CD4-positive, alpha-beta T cell treated with Interleukin-4 for 4 hours (primary cell): ENCODE measurements at regions not wholly inside any gene's neighbourhood (a gene's known extent, or its start where the extent isn't known, plus 50 kb on each side); places are given as distances from the start of the nearest gene placed in this dataset.
A peak's percentile ranks its signal among the peaks of the same experiment; 100 is the strongest.
"Not testable (repeated sequence)": the region's sequence is repeated elsewhere in the genome, so short reads cannot be mapped to it uniquely, and the experiment has no call there.

ENCODE experiments used
- DNase-seq: peaks from one replicate; pipeline ENCODE4 v3.0.0-alpha.2; 2020

DNA sequence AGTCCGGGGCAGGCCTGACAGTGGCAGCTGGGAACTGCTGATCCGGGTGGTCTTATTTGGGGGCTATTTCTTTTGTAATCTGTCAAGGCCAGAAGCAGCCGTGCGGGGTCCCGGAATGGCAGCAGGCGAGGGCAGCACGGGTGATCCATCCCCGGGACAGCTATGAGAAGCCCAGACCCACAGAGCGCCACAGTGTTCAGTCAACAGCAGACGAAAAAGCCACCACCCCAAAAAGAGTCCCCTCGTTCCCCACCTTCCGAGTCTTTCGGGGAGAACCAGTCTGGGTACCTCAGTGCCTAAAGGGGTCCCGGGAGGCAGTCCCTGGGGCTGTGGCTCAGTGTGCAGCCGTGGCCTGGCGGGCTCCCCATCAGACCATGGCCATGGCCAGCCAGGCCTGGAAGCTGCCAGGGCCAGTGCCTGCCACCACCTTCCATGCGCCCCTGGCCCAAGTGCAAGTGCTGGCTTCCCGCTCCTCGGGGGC is 125.1 kb upstream of the KCTD7 start:
- DNase-seq, result no peak

DNA sequence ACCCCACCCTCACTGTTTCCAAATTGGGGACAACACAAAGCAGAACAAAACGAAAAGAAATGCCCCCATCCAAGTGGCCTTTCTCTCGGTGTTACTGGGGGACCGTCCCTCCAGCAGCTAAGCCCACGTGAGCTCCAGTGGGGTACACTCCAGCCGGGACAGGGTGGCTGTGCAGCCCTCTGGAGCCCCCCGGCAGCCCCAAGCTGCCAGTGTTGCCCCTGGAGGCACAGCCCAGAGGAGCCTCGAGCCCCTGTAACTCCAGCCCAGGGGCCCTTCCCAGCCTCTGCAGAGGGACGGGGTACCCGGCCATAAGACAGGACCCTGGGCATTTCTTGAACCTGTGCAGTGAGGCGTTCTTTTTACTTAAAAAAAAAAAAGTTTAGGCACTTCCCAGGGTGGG is 124.5 kb upstream of the KCTD7 start:
- no peak for DNase-seq

DNA sequence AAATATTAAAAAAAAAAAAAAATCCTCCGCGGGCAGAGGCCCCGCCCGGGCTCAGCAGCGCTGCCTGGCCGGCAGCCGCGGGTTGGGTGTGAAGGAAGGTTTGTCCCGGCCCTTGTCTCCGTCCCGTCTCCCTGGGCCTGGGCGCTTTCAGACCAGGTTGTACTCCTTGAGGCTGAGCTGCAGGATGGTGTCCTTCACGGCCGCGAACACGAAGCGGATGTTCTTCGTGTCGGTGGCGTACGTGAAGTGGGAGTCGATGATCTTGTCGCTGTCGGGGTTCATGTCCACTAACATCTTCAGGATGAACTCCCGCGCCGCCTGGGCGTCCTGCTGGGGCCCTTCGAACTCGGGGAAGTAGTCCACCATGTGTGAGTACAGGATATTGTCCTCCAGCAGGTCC is 123.7 kb upstream of the KCTD7 start:
- no peak for DNase-seq

DNA sequence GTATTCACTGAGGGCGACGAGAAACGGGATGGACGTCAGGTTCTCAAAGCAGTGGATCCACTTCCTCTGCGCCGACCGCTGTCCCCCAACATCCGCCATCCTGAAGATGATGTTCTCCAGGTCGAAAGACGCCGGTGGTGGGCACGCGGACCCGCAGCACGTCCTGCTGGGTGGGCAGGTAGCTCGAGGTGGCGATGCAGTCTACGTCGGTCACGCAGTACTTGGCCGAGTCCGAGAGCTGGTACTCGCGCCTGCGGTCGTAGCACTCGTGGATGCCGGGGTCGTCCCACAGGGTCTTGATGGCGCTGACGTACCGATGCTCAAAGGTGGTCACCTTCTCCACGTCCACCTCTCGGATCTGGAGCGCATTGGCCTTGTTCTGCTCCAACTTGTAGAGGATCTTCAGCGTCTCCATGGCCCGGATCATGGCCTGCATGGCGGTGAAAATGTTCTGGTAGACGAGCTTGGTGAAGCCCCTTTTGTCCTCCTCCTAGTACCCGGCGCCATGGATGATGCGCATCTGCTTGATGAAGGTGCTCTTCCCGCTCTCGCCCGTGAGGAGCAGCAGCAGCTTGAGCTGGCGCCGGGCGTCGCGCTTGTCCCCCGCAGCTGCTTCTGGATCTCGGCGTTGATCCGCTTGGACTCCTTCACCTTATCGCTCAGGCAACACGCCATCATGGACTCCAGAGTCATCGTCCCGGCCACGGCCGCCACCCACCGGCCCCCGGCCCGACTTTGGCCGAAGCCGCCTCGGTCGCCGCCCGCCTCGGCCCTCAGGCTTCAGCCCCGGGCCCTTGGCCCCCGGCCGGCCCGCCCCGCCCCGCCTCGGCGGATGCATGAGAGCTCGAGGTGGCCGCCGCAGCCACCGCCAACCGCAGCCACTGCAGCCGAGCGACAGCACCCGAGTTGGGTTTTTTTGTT is 122.9 kb upstream of the KCTD7 start:
- DNase-seq, result peak; percentile 19

DNA sequence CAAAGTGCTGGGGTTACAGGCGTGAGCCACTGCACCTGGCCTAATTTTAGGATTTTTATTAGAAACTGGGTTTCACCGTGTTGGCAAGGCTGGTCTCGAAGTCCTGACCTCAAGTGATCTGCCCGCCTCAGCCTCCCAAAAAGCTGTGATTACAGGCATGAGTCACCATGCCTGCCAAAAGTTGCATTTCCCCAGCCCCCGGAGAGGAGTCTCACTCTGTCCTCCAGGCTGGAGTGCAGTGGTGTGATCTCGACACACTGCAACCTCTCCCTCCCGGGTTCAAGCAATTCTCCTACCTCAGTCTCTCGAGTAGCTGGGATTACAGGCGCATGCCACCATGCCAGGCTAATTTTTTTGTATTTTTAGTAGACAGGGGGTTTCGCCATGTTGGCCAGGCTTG is 122.0 kb upstream of the KCTD7 start:
- not testable (repeated sequence) for DNase-seq

DNA sequence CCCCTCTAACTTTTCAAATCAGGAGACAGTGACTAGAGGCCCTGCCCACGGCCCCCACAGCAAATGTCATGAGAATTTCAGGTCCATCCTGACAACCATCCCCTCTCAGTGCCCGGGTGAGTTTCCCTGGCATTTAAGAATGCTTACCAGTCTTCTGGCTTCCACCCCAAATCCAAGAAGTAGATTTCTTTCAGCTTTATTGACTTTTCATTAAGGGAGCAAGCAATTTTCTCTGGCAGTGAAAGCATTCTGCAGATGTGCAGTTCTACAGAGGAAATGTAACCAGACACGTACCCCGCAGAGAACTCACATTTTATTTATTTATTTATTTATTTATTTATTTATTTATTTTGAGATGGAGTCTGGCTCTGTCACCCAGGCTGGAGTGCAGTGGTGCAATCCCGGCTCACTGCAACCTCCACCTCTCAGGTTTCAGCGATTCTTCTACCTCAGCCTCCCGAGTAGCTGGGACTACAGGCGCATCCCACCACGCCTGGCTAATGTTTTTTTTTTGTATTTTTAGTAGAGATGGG is 120.9 kb upstream of the KCTD7 start:
- no peak for DNase-seq

DNA sequence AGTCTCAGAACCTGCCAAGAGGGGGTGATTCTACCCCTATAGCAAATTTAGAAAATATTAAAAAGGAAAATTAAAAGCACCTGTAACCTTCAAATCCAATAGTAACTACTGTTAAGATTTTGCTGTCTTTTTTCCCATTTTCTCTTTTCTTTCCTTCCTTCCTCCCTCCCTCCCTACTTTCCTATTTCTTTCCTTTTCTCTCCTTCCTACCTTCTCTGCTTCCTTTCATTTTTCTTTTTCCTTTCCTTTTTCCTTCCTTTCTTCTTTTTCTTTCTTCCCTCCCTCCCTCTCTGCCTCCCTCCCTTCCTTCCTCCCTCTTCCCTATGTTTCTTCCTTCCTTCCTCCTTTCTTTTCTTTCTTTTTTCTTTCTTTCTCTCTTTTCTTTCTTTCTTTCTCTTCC is 120.2 kb upstream of the KCTD7 start:
- DNase-seq, result no peak

DNA sequence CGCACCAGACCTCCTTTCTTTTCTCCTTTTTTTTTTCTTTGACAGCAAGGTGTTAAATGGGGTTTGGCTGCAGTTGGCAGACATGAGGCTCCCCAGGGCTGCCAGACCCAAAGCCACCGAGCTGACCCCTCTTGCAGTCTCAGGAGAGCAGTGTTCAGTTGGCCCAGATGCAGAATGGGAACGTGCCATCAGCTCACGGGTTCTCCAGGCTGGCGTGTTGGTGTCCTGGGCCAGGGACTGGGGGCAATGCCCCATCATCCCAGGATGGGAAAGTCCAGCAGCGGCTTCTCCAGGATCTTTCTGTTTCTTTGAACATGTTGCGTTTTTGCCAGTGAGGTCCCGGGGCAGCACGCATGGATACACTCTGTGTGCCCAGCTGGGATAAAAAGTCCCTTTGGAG is 114.6 kb upstream of the KCTD7 start:
- DNase-seq, result no peak

DNA sequence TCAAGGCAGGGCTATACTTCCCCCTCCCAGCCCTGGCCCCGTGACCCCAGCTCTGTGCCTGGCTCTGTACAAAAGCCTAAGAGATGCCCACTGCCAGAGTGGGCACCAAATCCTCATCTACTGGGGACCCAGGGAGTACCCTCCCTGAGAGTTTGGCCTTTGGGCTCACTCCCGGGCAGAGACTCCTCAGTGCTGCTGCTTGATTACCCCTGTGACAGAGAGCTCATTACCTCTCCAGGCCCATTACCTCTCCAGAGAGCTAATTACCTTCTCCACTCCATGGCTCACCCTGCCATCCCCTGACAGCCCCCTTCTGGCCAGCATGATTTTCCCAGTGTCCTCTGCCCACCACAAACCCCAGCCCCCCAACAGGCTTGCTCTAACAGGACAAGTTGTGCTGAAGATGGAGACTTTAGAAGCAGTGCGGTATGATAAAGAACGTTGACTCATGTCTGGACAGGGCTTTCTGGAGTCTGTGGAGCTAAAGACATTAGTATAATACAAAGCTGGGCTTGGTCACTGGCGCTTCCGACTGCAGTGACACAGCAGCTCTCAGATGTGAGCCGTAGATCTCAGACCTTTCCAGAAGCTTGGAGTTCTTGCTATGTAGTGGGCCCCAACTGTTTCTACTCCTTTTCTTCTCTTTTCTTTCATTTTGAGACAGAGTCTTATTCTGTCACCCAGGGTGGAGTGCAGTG is 111.3 kb upstream of the KCTD7 start:
- DNase-seq, result no peak

DNA sequence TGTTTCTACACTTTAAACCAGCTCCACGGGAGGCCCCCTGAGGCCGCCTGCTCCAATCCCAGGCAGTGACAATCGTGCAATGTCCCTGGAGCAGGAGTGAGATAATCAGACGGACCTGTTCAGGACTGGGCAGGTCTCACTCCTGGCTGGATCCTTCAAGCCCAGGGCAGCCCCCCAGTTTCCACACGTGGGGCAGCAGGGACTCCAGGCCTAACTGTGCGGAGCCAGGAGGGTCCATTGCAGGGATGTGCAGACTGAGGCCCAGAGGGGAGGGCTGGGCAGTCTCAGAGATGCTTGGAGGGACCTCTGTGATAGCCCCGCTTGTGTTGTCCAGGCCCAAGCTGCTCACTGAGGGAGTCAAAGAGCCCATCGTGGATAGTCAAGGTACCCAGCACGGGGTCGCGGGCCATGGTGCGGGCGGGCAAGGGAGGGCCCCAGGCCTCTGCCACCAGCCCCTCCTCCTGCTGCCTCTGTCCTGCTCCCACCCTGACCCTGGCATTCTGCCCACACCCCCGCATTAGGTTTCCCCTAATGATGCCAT is 110.5 kb upstream of the KCTD7 start:
- DNase-seq, result no peak

DNA sequence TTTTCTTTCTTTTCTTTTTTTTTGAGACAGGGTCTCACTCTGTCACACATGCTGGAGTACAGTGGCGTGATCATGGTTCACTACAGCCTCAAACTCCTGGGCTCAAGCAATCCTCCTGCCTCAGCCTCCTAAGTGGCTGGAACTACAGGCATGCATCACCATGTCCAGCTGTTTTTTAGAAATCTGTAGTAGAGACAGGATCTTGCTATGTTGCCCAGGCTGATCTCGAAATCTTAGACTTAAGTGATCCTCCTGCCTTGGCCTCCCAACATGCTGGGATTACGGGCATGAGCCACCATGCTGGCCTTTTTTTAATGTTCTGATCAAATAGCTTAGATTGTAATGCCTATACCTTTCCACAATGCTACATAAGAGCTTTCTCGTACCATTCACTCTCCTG is 107.0 kb upstream of the KCTD7 start:
- no peak for DNase-seq

DNA sequence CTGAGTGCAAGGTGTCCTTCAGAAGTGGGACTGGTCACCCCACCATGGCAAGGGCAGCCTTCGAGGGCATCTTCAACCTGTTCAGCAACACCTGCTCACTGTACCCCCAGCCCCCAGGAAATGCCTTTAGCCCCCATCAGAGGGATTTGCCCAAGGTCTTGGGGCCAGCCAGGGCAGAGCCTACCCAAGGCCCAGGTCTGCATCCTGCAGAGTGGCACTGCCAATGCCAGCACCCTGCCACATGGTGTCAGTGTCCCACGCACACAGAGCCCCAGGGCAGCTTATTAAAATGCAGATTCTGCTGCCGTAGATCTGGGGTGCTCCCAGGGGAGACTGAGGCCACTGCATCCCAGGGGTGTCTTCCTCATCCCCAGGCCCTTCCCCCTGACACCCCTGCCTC is 106.2 kb upstream of the KCTD7 start:
- DNase-seq, result no peak

DNA sequence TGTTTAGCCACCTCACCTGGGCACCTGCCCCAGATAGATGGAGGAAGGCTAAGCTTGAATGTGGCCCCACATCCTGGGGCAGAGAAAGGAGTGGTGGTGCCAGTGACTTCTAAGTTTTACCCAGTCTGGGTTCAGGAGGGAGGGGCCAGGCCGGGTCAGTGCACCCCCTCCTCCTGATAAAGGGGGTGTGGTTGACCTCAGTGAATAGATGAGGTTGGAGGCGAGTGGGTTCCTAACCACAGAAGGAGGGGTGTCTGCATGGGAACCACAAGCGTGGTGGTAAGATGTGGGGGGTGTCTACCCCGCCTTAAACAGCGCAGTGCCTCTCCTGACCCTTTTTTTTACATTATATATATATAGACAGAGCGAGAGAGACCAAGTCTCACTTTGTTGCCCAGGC is 105.3 kb upstream of the KCTD7 start:
- no peak for DNase-seq

DNA sequence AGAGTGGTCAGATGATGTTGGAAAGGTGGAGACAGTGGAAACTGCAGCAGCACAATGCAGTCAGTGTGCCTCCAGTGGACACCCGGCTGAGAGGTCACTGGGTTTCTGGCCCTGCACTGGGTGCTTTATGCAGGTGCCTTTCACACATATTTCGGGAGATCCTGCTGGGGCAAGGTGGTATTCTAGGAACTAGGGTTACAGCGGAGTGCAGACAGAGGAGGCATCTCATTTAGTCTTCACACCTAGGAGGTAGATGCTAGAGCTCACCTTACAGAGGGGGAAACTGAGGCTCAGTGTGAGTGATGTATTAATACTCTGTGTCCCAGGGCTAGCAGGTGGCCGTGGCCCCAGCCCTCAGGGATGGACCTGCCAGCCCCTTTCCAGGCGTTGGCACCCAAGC is 103.9 kb upstream of the KCTD7 start:
- no peak for DNase-seq

DNA sequence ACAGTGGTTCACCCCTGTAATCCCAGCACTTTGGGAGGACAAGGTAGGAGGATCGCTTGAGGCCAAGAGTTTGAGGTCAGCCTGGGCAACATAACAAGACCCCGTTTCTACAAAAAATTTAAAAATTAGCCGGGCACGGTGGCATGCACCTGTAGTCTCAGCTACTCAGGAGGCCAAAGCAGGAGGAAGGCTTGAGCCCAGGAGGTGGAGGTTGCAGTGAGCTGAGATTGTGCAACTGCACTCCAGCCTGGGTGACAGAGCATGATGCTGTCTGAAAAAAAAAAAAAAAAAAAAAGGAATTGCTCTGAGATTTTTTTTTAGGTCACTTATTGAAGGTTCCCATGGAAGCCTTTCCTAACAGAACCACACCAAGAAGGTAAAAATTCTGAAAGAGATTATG is 101.9 kb upstream of the KCTD7 start:
- DNase-seq, result not testable (repeated sequence)

DNA sequence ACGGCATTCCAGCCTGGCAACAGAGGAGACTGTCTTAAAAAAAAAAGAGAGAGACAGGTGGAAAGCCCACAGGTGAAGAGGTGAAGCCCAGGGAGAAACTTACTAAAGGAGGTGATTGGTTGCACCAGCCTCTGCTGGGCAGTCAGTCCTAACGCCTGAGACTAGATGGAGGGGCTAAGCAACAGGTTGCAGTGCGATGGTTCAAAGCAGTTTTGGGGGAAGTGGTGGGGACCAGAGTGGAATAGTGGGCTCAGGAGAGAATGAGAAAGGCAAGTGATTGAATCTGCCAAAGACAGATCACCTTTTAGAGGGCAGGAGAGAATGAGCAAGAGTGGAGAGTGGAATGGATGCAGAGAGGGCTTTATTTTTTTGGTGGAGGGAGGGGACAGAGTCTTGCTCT is 100.0 kb upstream of the KCTD7 start:
- DNase-seq, result no peak

DNA sequence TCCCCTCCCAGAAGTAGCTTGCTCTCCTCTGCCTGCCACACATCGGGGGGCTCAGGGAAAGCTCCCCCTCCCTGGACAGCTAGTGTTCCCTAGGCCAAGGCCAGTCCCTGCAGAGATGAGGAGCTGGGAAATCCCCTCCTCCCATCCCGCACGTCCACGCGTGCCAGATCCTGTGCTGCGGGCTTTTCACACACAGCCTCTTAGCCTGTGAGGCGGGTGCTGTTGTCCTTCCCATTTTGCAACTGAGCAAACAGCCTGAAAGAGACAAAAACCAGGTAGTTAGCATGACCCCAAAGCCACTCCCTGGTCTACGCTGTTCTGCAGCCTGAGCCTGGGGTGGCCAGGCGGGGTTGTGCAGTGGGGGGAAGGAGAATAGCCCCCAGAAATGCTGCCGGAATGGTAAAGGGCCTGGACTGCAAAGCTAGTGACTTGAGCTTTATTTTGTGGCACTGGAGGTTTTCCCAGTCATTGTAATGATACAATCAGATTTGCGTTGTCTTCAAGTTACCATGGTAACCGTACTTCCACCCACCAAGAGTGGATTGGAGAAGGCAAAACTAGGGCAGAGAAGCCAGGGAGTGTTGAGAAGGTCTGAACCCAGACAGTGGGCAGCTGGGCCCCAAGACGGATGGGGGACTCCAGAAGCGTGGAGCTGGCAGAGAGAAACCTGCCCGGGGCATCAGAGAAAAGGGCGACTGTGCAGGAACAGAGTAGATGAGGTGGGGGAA is 98.6 kb upstream of the KCTD7 start:
- DNase-seq, result no peak

DNA sequence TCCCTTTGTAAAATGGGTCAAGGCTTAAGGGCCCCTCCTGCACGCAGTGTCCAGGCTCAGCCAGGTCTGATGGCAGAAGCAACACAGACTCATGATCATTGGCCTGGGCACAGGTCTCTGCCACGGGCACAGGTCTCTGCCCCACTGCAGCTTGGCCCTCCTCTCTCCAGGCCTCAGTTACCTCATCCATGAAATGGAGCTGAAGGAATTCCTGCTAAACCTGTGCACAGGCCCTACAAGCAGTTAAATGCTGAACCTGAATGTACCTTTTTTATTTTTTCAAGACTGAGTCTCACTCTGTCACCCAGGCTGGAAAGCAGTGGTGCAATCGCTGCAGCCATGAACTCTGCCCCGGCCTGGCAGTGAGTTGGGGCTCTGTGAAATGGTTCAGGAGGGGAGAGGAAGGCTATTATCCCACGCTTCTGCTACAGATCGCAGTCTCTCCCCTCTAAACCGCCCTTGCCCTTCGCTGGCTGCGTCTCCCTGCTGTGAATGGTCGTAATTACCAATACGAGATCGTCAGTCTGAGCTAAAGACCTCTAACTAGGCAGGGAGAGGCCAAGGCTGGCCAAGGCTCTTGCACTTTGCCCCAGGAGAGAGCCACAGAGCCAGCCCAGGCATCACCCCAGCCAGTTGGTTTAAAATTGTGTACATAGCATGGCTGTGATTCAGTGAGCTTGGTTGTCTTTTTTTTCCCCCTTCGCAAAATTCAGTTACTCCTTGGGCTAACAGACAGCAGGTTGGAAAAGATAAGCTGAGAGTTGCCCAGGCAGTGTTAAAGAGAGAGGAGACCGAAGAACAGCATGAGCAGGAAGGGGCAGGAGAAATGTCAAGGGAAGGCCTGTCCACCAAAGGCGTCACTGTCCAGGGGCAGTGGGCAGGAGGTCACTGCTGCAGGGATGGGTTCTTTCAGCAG is 93.0 kb upstream of the KCTD7 start:
- DNase-seq, result no peak

DNA sequence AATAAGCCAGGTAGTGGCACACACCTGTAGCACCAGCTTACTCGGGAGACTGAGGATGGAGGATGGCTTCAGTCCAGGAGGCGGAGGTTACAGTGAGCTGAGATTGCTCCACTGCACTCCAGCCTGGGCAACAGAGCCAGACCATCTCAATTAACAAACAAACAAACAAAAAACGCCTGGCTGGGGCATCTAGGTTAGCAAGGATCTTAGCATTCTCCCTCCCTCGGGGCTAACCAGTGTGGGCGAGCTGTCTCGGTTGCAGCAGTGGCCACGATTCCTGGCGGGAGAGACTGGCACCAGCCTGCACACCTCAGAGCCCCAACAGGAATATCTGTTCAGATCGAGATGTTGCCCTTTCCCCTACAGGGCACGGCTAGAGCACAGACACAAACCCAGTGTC is 91.3 kb upstream of the KCTD7 start:
- no peak for DNase-seq

DNA sequence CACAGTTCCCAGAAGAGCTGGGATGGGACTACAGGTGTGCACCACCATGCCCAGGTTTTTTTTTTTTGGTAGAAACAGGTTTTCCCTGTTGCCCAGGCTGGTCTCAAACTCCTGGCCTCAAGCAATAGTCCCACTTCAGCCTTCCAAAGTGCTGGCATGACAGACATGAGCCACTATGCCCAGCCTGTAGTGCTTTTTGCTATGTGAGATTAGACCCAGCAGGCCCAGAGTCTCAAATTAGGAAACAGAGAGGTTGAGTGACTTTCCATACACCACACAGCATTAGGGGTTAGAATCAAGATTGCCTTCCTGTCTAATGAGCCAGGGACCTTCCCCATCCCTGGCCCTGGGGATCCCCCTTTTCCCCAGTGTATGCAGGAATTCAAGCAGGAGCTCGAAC is 90.8 kb upstream of the KCTD7 start:
- no peak for DNase-seq

DNA sequence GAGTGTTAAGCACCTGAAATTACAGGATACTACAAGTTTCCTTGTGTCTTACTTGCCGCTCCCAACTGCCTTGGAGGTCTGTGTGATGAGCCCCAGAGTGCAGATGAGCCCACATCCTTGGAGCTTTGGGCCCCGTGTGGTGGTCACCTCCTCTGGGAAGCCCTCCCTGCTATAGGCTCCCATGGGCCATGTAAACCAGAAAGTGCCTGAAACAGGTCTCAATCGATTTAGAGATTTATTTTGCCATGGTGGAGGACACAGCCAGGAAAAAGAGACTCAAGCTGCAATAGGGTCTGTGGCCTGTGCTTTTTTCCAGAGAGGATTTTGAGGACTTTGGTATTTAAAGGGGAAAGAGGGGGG is 89.4 kb upstream of the KCTD7 start:
- no peak for DNase-seq

DNA sequence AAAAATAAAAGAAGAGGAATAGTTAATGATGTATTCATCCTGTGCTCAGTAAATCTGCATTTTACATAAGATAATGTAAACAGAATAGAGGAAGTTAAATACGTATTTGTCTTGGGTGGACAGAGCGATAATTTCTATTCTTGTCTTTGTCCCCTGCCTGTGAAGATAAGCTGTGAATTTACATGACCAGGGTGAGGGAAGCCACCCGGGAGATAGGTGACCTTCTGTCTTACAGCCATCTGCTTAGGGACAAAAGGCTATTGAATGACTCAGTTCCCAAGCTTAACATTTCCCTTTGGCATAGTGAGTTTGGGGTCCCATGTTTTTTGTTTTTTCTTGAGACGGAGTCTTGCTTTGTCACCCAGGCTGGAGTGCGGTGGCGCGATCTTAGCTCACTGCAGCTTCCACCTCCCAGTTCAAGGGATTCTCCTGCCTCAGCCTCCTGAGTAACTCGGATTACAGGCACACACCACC is 88.7 kb upstream of the KCTD7 start:
- no peak for DNase-seq
